SHP77 (cell line): ENCODE measurements at regions not wholly inside any gene's neighbourhood (a gene's known extent, or its start where the extent isn't known, plus 50 kb on each side); places are given as distances from the start of the nearest gene placed in this dataset.
A peak's percentile ranks its signal among the peaks of the same experiment; 100 is the strongest.

Experiments
- DNase-seq, 2 experiments: peaks; one replicate each; lab custom pipeline; 2025; lab: John Stamatoyannopoulos, UW

- no peak for DNase-seq
Measured at GRCh38 chr5:7016999-7017747, 303.9 kb downstream of the TENT4A start.

GRCh38 chr5:7018198-7018597, 305.0 kb downstream of the TENT4A start:
- no peak for DNase-seq

- no peak for DNase-seq
Measured at GRCh38 chr5:7018601-7019000, 305.4 kb downstream of the TENT4A start.

GRCh38 chr5:7036192-7036835, 323.1 kb downstream of the TENT4A start:
- no peak for DNase-seq

- no peak for DNase-seq
Measured at GRCh38 chr5:7039074-7039473, 325.8 kb downstream of the TENT4A start.

GRCh38 chr5:7040111-7040510, 326.9 kb downstream of the TENT4A start:
- no peak for DNase-seq

GRCh38 chr5:7043797-7044196, 330.6 kb downstream of the TENT4A start:
- no peak for DNase-seq

GRCh38 chr5:7047511-7048261, 334.5 kb downstream of the TENT4A start:
- peak; percentile 80 to 84 for DNase-seq

- DNase-seq, result no peak
Measured at GRCh38 chr5:7050986-7051385, 337.8 kb downstream of the TENT4A start.

- no peak for DNase-seq
Measured at GRCh38 chr5:7053125-7053524, 339.9 kb downstream of the TENT4A start.

- DNase-seq, result no peak
Measured at GRCh38 chr5:7053528-7054209, 340.4 kb downstream of the TENT4A start.

- DNase-seq, result no peak
Measured at GRCh38 chr5:7066471-7067235, 329.3 kb upstream of the ADCY2 start.

GRCh38 chr5:7068156-7068555, 327.8 kb upstream of the ADCY2 start:
- DNase-seq, result no peak

- no peak for DNase-seq
Measured at GRCh38 chr5:7068899-7069298, 327.0 kb upstream of the ADCY2 start.

GRCh38 chr5:7072188-7072587, 323.8 kb upstream of the ADCY2 start:
- no peak for DNase-seq

- DNase-seq, result no peak
Measured at GRCh38 chr5:7073666-7074065, 322.3 kb upstream of the ADCY2 start.

- no peak for DNase-seq
Measured at GRCh38 chr5:7074176-7074575, 321.8 kb upstream of the ADCY2 start.

- DNase-seq, result no peak
Measured at GRCh38 chr5:7075470-7075869, 320.5 kb upstream of the ADCY2 start.

GRCh38 chr5:7078101-7078500, 317.8 kb upstream of the ADCY2 start:
- no peak for DNase-seq

GRCh38 chr5:7078901-7079300, 317.0 kb upstream of the ADCY2 start:
- DNase-seq, result peak; percentile 26 to 36

- no peak for DNase-seq
Measured at GRCh38 chr5:7080501-7080900, 315.4 kb upstream of the ADCY2 start.
